Keratinocyte (primary cell): ENCODE measurements at regions not wholly inside any gene's neighbourhood (a gene's known extent, or its start where the extent isn't known, plus 50 kb on each side); places are given as distances from the start of the nearest gene placed in this dataset.

Experiments used
- DNase-seq: peaks from one replicate; pipeline ENCODE4 v3.0.0-alpha.2; 2011; ENCODE audit warnings: low read depth, missing footprints, low spot score
- FAIRE-seq: peaks from 2 replicates; lab custom pipeline; 2011; peaks lifted over from hg19 to GRCh38; lab: Jason Lieb, UNC
- H2AFZ ChIP-seq: 2 replicates; pipeline ENCODE4 v1.6.0; 2012; ENCODE audit warnings: low read length, control low read depth, inconsistent platforms; ENCODE audit not compliant: control insufficient read depth
- H3K27ac ChIP-seq: 2 replicates; pipeline ENCODE4 v1.5.1; 2011; ENCODE audit warnings: low read length; ENCODE audit not compliant: control insufficient read depth, insufficient read depth
- H3K27me3 ChIP-seq: 3 replicates; pipeline ENCODE4 v1.6.0; 2011; ENCODE audit warnings: low read length; ENCODE audit not compliant: control insufficient read depth, insufficient read depth; ENCODE audit errors: extremely low read depth
- H3K36me3 ChIP-seq, 2 experiments: 2 replicates in 1 of 2; 3 replicates in 1 of 2; pipeline ENCODE4 v1.5.1; 2011; ENCODE audit warnings: low read length in 2 of 2, mild to moderate bottlenecking in 1 of 2; ENCODE audit not compliant: control insufficient read depth in 2 of 2, insufficient read depth in 2 of 2; ENCODE audit errors: extremely low read depth in 1 of 2
- H3K4me1 ChIP-seq: 3 replicates; pipeline ENCODE4 v1.5.1; 2011; ENCODE audit warnings: low read length; ENCODE audit not compliant: control insufficient read depth, insufficient read depth; ENCODE audit errors: extremely low read depth
- H3K4me2 ChIP-seq: 3 replicates; pipeline ENCODE4 v1.6.0; 2011; ENCODE audit warnings: low read depth, low read length; ENCODE audit not compliant: control insufficient read depth, insufficient read depth; ENCODE audit errors: extremely low read depth
- H3K4me3 ChIP-seq, 3 experiments: fragments of 200-600 bp in 1 of 3; sonication (generic) in 1 of 3; 2 replicates in 2 of 3; 3 replicates in 1 of 3; pipeline ENCODE4 v1.5.1; 2011 to 2016; ENCODE audit warnings: low read length in 3 of 3, mild to moderate bottlenecking in 3 of 3, control low read depth in 2 of 3, inconsistent platforms in 1 of 3, low read depth in 1 of 3, mixed read lengths in 1 of 3, mixed run types in 1 of 3, moderate library complexity in 1 of 3; ENCODE audit not compliant: control insufficient read depth in 2 of 3, insufficient read depth in 2 of 3; ENCODE audit errors: extremely low read depth in 1 of 3
- H3K79me2 ChIP-seq: 2 replicates; pipeline ENCODE4 v1.6.0; 2012; ENCODE audit warnings: low read length; ENCODE audit not compliant: control insufficient read depth, insufficient read depth
- H3K9ac ChIP-seq: 3 replicates; pipeline ENCODE4 v1.6.0; 2011; ENCODE audit warnings: low read length; ENCODE audit not compliant: control insufficient read depth, insufficient read depth; ENCODE audit errors: extremely low read depth
- H3K9me1 ChIP-seq: 3 replicates; pipeline ENCODE4 v1.6.0; 2011; ENCODE audit warnings: low read length; ENCODE audit not compliant: control insufficient read depth, insufficient read depth; ENCODE audit errors: extremely low read depth
- H3K9me3 ChIP-seq: 2 replicates; pipeline ENCODE4 v1.5.1; 2012; ENCODE audit warnings: low read depth, low read length; ENCODE audit not compliant: control insufficient read depth
- H4K20me1 ChIP-seq: 3 replicates; pipeline ENCODE4 v1.6.0; 2011; ENCODE audit warnings: low read length; ENCODE audit not compliant: control insufficient read depth, insufficient read depth; ENCODE audit errors: extremely low read depth
- EZH2 ChIP-seq: IDR thresholded peaks from one replicate; pipeline ENCODE4 v1.6.1; 2012; ENCODE audit warnings: inconsistent platforms, mild to moderate bottlenecking, low read length, moderate library complexity
- dilution Hi-C: fragments of 300-500 bp; cut with MboI; formaldehyde crosslinking; loops from one replicate; pipeline ENCODE4 v1.7.0; 2020; ENCODE audit warnings: low sequenced_read_pairs; ENCODE audit not compliant: extremely low pct_ligation_motif_present
- TF ChIP-seq, protein P1 (sequence below), 3 experiments: IDR thresholded peaks in 1 of 3; conservative IDR thresholded peaks in 1 of 3; optimal IDR thresholded peaks in 1 of 3; 2 replicates in 2 of 3; 3 replicates in 1 of 3; pipeline versions ENCODE3 to v1.5.1; 2011; ENCODE audit warnings: low read length in 3 of 3, mild to moderate bottlenecking in 3 of 3, moderate library complexity in 2 of 3, control low read depth in 1 of 3, inconsistent platforms in 1 of 3; ENCODE audit not compliant: insufficient read depth in 2 of 3; ENCODE audit errors: extremely low read depth in 1 of 3

DNA sequence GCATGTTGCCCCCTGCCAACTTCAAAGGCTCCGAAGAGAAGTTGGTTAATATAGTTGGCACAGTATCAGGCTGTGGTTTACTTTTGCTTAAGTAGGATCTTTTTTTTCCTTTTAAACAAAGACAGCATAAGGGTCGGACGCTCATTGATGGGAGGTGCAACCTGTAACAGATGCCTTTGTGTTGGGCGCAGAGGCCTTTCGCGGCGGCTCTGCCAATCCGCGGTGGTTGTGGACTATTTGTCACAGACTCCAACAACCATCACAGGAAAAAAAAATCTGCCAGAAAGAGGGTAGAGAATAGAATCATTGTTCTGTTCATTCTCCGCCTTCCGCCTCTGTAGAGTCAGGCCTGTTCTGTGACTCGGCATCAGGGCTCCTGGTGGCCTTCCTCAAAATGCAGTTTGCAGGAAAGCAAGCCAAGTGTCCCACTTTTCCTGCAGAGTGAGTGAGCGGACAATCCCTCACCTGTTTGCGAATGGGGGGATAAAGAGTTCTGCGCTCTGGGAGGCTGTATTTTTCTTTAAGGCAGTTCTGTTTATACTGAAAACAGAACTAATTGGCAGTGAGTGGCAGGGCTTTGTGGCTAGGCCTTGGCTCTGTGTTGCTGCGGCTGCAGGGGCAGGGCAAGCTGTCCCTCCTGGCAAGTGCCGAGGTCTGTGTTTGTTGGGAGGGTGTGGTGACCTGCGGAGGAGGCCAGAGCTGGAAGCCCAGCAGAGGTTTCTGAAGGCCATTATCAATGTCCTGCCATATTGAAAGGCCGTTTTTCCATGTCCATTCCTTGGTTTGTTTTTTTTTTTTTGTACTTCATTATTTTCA, 83.0 kb upstream of the PIWIL1 start:
- dilution Hi-C loops = no loop called here
- Histone ChIP-seq H3K36me3 (no peaks in the 10 kb centered on the region), H3K27me3 (no peaks in the 10 kb centered on the region), H3K4me3 (no peak overlapping the region), H3K4me2 (no peak overlapping the region), H4K20me1 (no peaks in the 10 kb centered on the region), H2AFZ (no peak overlapping the region), H3K9me3 (no peaks in the 10 kb centered on the region), H3K9me1 (no peaks in the 10 kb centered on the region), H3K79me2 (no peaks in the 10 kb centered on the region), H3K4me1 (no peaks in the 10 kb centered on the region), H3K9ac (no peak overlapping the region), H3K27ac (no peak overlapping the region)
- DNase-seq (no peak), FAIRE-seq (no peak)
- TF ChIP-seq, protein P1, sequence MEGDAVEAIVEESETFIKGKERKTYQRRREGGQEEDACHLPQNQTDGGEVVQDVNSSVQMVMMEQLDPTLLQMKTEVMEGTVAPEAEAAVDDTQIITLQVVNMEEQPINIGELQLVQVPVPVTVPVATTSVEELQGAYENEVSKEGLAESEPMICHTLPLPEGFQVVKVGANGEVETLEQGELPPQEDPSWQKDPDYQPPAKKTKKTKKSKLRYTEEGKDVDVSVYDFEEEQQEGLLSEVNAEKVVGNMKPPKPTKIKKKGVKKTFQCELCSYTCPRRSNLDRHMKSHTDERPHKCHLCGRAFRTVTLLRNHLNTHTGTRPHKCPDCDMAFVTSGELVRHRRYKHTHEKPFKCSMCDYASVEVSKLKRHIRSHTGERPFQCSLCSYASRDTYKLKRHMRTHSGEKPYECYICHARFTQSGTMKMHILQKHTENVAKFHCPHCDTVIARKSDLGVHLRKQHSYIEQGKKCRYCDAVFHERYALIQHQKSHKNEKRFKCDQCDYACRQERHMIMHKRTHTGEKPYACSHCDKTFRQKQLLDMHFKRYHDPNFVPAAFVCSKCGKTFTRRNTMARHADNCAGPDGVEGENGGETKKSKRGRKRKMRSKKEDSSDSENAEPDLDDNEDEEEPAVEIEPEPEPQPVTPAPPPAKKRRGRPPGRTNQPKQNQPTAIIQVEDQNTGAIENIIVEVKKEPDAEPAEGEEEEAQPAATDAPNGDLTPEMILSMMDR (optimal IDR thresholded peaks at IDR 0.05 in 1 of 3, IDR thresholded peaks at IDR 0.05 in 1 of 3, conservative IDR thresholded peaks at IDR 0.05 in 1 of 3; ENCODE audit: extremely low read depth in 1 of 3, insufficient read depth in 2 of 3, low read length in 3 of 3) = no peak
- no peak for TF ChIP-seq EZH2

DNA sequence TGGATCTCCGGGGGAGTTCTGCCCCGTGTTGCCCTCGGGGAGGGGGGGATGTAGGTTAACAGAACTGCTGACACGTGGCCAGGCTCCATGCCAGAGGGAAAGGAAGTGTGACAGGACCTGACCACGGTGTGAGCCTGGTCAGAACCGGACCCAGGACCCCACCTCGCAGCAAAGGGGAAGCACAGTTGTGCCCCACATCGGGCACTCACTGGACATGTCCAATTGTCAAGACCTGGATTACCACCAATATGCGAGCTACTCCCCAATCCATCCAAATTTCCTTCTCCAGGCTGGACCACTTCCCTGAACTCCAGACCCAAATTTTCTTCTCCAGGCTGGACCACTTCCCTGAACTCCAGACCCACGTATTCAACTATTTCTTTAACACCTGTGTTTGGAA, 78.8 kb upstream of the PIWIL1 start:
- DNase-seq = no peak
- no peak overlapping the region for H3K9ac ChIP-seq
- H2AFZ ChIP-seq = no peak overlapping the region
- no peak overlapping the region for H3K4me2 ChIP-seq
- H3K9me1 ChIP-seq = no peaks in the 10 kb centered on the region
- FAIRE-seq = no peak
- no peaks in the 10 kb centered on the region for H3K4me1 ChIP-seq
- no peaks in the 10 kb centered on the region for H3K36me3 ChIP-seq
- TF ChIP-seq, protein P1 (optimal IDR thresholded peaks at IDR 0.05 in 1 of 3, IDR thresholded peaks at IDR 0.05 in 1 of 3, conservative IDR thresholded peaks at IDR 0.05 in 1 of 3; ENCODE audit: extremely low read depth in 1 of 3, insufficient read depth in 2 of 3, low read length in 3 of 3) = no peak
- TF ChIP-seq EZH2 = no peak
- no peaks in the 10 kb centered on the region for H4K20me1 ChIP-seq
- dilution Hi-C loops = no loop called here
- no peak overlapping the region for H3K27ac ChIP-seq
- H3K9me3 ChIP-seq = no peaks in the 10 kb centered on the region
- H3K79me2 ChIP-seq = no peaks in the 10 kb centered on the region
- H3K27me3 ChIP-seq = no peaks in the 10 kb centered on the region
- no peak overlapping the region for H3K4me3 ChIP-seq
